Neuronal stem cell (in vitro differentiated cells): ENCODE measurements at regions not wholly inside any gene's neighbourhood (a gene's known extent, or its start where the extent isn't known, plus 50 kb on each side); places are given as distances from the start of the nearest gene placed in this dataset.

ENCODE experiments used
- DNase-seq: peaks from one replicate; pipeline ENCODE4 v3.0.0-alpha.2; 2013; ENCODE audit warnings: low spot score
- H2AFZ ChIP-seq: one replicate; pipeline ENCODE4 v1.6.1; 2013; ENCODE audit warnings: mild to moderate bottlenecking, low read length, inconsistent platforms
- H2AK5ac ChIP-seq: 2 replicates; pipeline ENCODE4 v1.6.1; 2013; ENCODE audit warnings: low read depth, mild to moderate bottlenecking, inconsistent platforms, low read length, moderate library complexity, mixed read lengths
- H2BK120ac ChIP-seq: 2 replicates; pipeline ENCODE4 v1.6.1; 2013; ENCODE audit warnings: low read depth, mild to moderate bottlenecking, inconsistent platforms, low read length, moderate library complexity, mixed read lengths
- H2BK12ac ChIP-seq: one replicate; pipeline ENCODE4 v1.6.1; 2013; ENCODE audit warnings: low read length, inconsistent platforms
- H2BK15ac ChIP-seq: 2 replicates; pipeline ENCODE4 v1.6.1; 2013; ENCODE audit warnings: mild to moderate bottlenecking, low read length, inconsistent platforms, mixed read lengths
- H2BK5ac ChIP-seq: one replicate; pipeline ENCODE4 v1.6.1; 2013; ENCODE audit warnings: inconsistent platforms, mild to moderate bottlenecking, low read length, moderate library complexity
- H3K14ac ChIP-seq: one replicate; pipeline ENCODE4 v1.6.1; 2013; ENCODE audit warnings: low read length, inconsistent platforms
- H3K18ac ChIP-seq: 2 replicates; pipeline ENCODE4 v1.6.1; 2013; ENCODE audit warnings: low read length, inconsistent platforms
- H3K23ac ChIP-seq: 2 replicates; pipeline ENCODE4 v1.6.1; 2013; ENCODE audit warnings: low read depth, mild to moderate bottlenecking, mixed read lengths, low read length, inconsistent platforms; ENCODE audit not compliant: poor library complexity
- H3K27ac ChIP-seq: replicated peaks from 3 replicates; pipeline ENCODE4 v1.5.1; 2013; ENCODE audit warnings: low read length, inconsistent platforms
- H3K27me3 ChIP-seq, 3 experiments: 2 replicates each; pipeline ENCODE4 v1.6.1; 2013; ENCODE audit warnings: low read length in 3 of 3, mild to moderate bottlenecking in 2 of 3, inconsistent platforms in 1 of 3, low read depth in 1 of 3, mixed read lengths in 1 of 3, moderate library complexity in 1 of 3; ENCODE audit not compliant: control insufficient read depth in 3 of 3, insufficient read depth in 3 of 3
- H3K36me3 ChIP-seq, 2 donors: replicated peaks in 1 of 2; 2 replicates each; pipeline ENCODE4 v1.6.1; 2013; ENCODE audit warnings: low read length in 2 of 2; ENCODE audit not compliant: control insufficient read depth in 2 of 2, insufficient read depth in 2 of 2
- H3K4ac ChIP-seq: 2 replicates; pipeline ENCODE4 v1.6.1; 2013; ENCODE audit warnings: inconsistent platforms, mild to moderate bottlenecking, low read length, moderate library complexity
- H3K4me1 ChIP-seq, 2 donors: 1 replicate in 1 of 2; 2 replicates in 1 of 2; pipeline ENCODE4 v1.6.1; 2013; ENCODE audit warnings: low read length in 2 of 2, low read depth in 1 of 2; ENCODE audit not compliant: control insufficient read depth in 2 of 2, insufficient read depth in 1 of 2
- H3K4me2 ChIP-seq: one replicate; pipeline ENCODE4 v1.6.1; 2013; ENCODE audit warnings: mild to moderate bottlenecking, low read length, inconsistent platforms; ENCODE audit not compliant: insufficient read depth, poor library complexity, severe bottlenecking
- H3K4me3 ChIP-seq, 2 donors: 2 replicates each; pipeline ENCODE4 v1.5.1; 2013; ENCODE audit warnings: low read length in 2 of 2, mild to moderate bottlenecking in 2 of 2, inconsistent platforms in 1 of 2, moderate library complexity in 1 of 2
- H3K79me1 ChIP-seq: one replicate; pipeline ENCODE4 v1.6.1; 2013; ENCODE audit warnings: low read depth, mild to moderate bottlenecking, inconsistent platforms, low read length, moderate library complexity
- H3K9ac ChIP-seq: one replicate; pipeline ENCODE4 v1.6.1; 2013; ENCODE audit warnings: mild to moderate bottlenecking, low read depth, low read length, inconsistent platforms; ENCODE audit not compliant: poor library complexity
- H3K9me3 ChIP-seq, 2 donors: replicated peaks in 1 of 2; 2 replicates each; pipeline versions ENCODE3 to v1.6.1; 2013; ENCODE audit warnings: low read length in 2 of 2, mild to moderate bottlenecking in 2 of 2, inconsistent platforms in 1 of 2, low read depth in 1 of 2, mixed read lengths in 1 of 2, moderate library complexity in 1 of 2; ENCODE audit not compliant: control insufficient read depth in 2 of 2, insufficient read depth in 1 of 2
- H4K8ac ChIP-seq: one replicate; pipeline ENCODE4 v1.6.1; 2013; ENCODE audit warnings: low read depth, mild to moderate bottlenecking, inconsistent platforms, low read length, moderate library complexity
- H4K91ac ChIP-seq: one replicate; pipeline ENCODE4 v1.6.1; 2013; ENCODE audit warnings: low read length, low read depth, mild to moderate bottlenecking, inconsistent platforms; ENCODE audit not compliant: poor library complexity
- WGBS, 2 donors: extraction: QIAGEN DNeasy Blood & Tissue Kit; methylation state at CpG; one replicate each; pipeline ENCODE4 v1.1.7; 2013; ENCODE audit warnings: missing lambda C conversion rate in 2 of 2, mixed read lengths in 1 of 2; ENCODE audit not compliant: insufficient read length in 2 of 2, insufficient replicate concordance in 1 of 2; ENCODE audit errors: extremely low coverage in 2 of 2; 5-methylcytosine and 5-hydroxymethylcytosine counted together

GRCh38 chr14:85391455-85391854 lies 138.5 kb upstream of the FLRT2 start:
- H2BK15ac ChIP-seq, result no peak overlapping the region
- WGBS, 2 donors, result no CpG with 5 or more reads among the region's 3 CpGs

DNA sequence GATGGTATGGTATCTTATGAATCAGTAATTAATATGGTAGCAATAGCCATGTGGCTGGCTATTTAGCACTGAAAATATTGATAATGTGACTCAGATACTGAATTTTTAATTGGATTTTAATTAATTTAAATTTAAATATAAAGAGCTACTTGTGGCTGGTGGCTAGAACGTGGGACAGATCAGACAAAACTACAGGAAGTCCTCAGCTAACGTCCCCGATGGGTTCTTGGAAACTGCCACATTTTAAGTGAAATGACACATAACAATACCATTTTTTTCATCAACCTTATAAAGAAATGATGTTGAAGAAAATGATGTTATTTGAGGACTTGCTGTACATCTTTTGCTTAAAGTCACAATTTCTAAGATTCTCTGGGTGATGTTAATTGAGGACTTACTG lies 138.1 kb upstream of the FLRT2 start:
- Histone ChIP-seq H4K91ac (no peak overlapping the region), H2AFZ (no peak overlapping the region), H2AK5ac (no peak overlapping the region)

More at GRCh38 chr14:85391455-85391854, 138.5 kb upstream of the FLRT2 start:
- H2BK120ac ChIP-seq, result no peak overlapping the region
- no peak overlapping the region for H4K91ac ChIP-seq
- no peak overlapping the region for H4K8ac ChIP-seq
- H3K4me1 ChIP-seq, result no peaks in the 10 kb centered on the region
- no peaks in the 10 kb centered on the region for H3K27me3 ChIP-seq
- H3K4me3 ChIP-seq, result no peak overlapping the region
- no peak overlapping the region for H3K14ac ChIP-seq
- no peaks in the 10 kb centered on the region for H3K36me3 ChIP-seq
- H2AK5ac ChIP-seq, result no peak overlapping the region
- H2BK12ac ChIP-seq, result no peak overlapping the region
- no peak overlapping the region for H3K18ac ChIP-seq
- H3K4me2 ChIP-seq, result no peak overlapping the region
- H3K9ac ChIP-seq, result no peak overlapping the region
- H2AFZ ChIP-seq, result no peak overlapping the region
- H3K4ac ChIP-seq, result no peak overlapping the region
- no peaks in the 10 kb centered on the region for H3K9me3 ChIP-seq
- no peak for DNase-seq
- H3K27ac ChIP-seq, result no peak overlapping the region
- H3K23ac ChIP-seq, result no peak overlapping the region
- H3K79me1 ChIP-seq, result no peaks in the 10 kb centered on the region
- no peak overlapping the region for H2BK5ac ChIP-seq

GRCh38 chr14:85399186-85399585 lies 130.8 kb upstream of the FLRT2 start:
- Histone ChIP-seq H3K27me3 (no peaks in the 10 kb centered on the region), H2BK15ac (no peak overlapping the region), H3K79me1 (no peaks in the 10 kb centered on the region), H2BK120ac (no peak overlapping the region), H3K23ac (no peak overlapping the region), H3K4me1 (no peaks in the 10 kb centered on the region), H4K8ac (no peak overlapping the region), H3K9ac (no peak overlapping the region), H3K18ac (no peak overlapping the region), H3K4me2 (no peak overlapping the region), H3K4me3 (no peak overlapping the region), H3K14ac (no peak overlapping the region), H2BK12ac (no peak overlapping the region), H3K36me3 (no peaks in the 10 kb centered on the region), H2AFZ (no peak overlapping the region), H3K4ac (no peak overlapping the region), H3K27ac (no peak overlapping the region), H2AK5ac (no peak overlapping the region), H2BK5ac (no peak overlapping the region), H3K9me3 (no peaks in the 10 kb centered on the region), H4K91ac (no peak overlapping the region)
- WGBS, 2 donors, result no CpG with 5 or more reads among the region's 2 CpGs
- no peak for DNase-seq

More for the DNA sequence above, 138.1 kb upstream of the FLRT2 start:
- no peak overlapping the region for H3K4ac ChIP-seq
- H4K8ac ChIP-seq, result no peak overlapping the region
- no peak overlapping the region for H3K18ac ChIP-seq
- H3K79me1 ChIP-seq, result no peaks in the 10 kb centered on the region
- H2BK5ac ChIP-seq, result no peak overlapping the region
- no peak overlapping the region for H2BK12ac ChIP-seq
- H3K9ac ChIP-seq, result no peak overlapping the region
- no peak overlapping the region for H2BK120ac ChIP-seq
- WGBS, 2 donors, result no CpG with 5 or more reads among the region's 3 CpGs
- no peaks in the 10 kb centered on the region for H3K4me1 ChIP-seq
- H3K27me3 ChIP-seq, result no peaks in the 10 kb centered on the region
- H3K27ac ChIP-seq, result no peak overlapping the region
- no peak overlapping the region for H3K23ac ChIP-seq
- no peaks in the 10 kb centered on the region for H3K36me3 ChIP-seq
- H3K14ac ChIP-seq, result no peak overlapping the region
- no peaks in the 10 kb centered on the region for H3K9me3 ChIP-seq
- no peak for DNase-seq
- no peak overlapping the region for H2BK15ac ChIP-seq
- H3K4me2 ChIP-seq, result no peak overlapping the region
- H3K4me3 ChIP-seq, result no peak overlapping the region

DNA sequence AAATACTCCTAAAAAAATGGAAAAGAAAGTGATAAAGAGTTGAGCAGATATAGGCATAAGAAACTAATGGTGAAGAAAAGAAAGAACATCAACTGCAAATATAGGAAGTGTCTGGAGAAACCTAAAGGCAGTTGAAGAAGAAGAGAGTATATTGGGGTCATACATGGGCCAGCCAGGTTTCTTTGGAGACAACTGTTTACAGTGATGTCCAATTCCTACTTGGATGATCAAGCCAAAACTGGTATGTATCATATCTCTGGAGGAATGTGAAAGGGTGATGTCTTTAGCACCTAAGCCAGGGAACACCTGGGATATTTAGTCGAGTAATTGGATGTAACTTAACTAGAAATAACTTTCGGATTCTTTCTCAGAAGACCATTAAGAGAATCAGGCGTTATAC lies 129.3 kb upstream of the FLRT2 start:
- H3K27ac ChIP-seq, result no peak overlapping the region
- H3K18ac ChIP-seq, result no peak overlapping the region
- no peaks in the 10 kb centered on the region for H3K36me3 ChIP-seq
- H2BK120ac ChIP-seq, result no peak overlapping the region
- no peak overlapping the region for H3K23ac ChIP-seq
- H4K91ac ChIP-seq, result no peak overlapping the region
- no peak overlapping the region for H2AFZ ChIP-seq
- H3K9me3 ChIP-seq, result no peaks in the 10 kb centered on the region
- no peak overlapping the region for H2BK5ac ChIP-seq
- H3K79me1 ChIP-seq, result no peaks in the 10 kb centered on the region
- no peak for DNase-seq
- no peak overlapping the region for H3K4ac ChIP-seq
- WGBS, 2 donors, result no CpG with 5 or more reads among the region's 3 CpGs
- no peaks in the 10 kb centered on the region for H3K4me1 ChIP-seq
- no peak overlapping the region for H3K4me2 ChIP-seq
- no peak overlapping the region for H2BK15ac ChIP-seq
- H3K4me3 ChIP-seq, result no peak overlapping the region
- H3K27me3 ChIP-seq, result no peaks in the 10 kb centered on the region
- H3K14ac ChIP-seq, result no peak overlapping the region
- no peak overlapping the region for H2AK5ac ChIP-seq
- H3K9ac ChIP-seq, result no peak overlapping the region
- no peak overlapping the region for H2BK12ac ChIP-seq
- H4K8ac ChIP-seq, result no peak overlapping the region
